Glutamatergic neuron (in vitro differentiated cells): ENCODE measurements at regions not wholly inside any gene's neighbourhood (a gene's known extent, or its start where the extent isn't known, plus 50 kb on each side); places are given as distances from the start of the nearest gene placed in this dataset.
A peak's percentile ranks its signal among the peaks of the same experiment; 100 is the strongest.

Experiments
- DNase-seq: peaks from one replicate; pipeline ENCODE4 v3.0.0; 2022
- H3K27ac Mint-ChIP-seq: one replicate; pipeline ENCODE4 v1.8.0; 2020; ENCODE audit warnings: mild to moderate bottlenecking, mixed read lengths, inconsistent platforms; ENCODE audit not compliant: unreplicated experiment
- H3K27me3 Mint-ChIP-seq: one replicate; pipeline ENCODE4 v1.8.0; 2020; ENCODE audit warnings: mild to moderate bottlenecking, moderate library complexity, mixed read lengths, inconsistent platforms; ENCODE audit not compliant: unreplicated experiment
- H3K36me3 Mint-ChIP-seq: one replicate; pipeline ENCODE4 v1.8.0; 2020; ENCODE audit warnings: mild to moderate bottlenecking, mixed read lengths, inconsistent platforms; ENCODE audit not compliant: unreplicated experiment
- H3K4me1 Mint-ChIP-seq: one replicate; pipeline ENCODE4 v1.8.0; 2020; ENCODE audit warnings: mild to moderate bottlenecking, low read depth, mixed read lengths, inconsistent platforms; ENCODE audit not compliant: unreplicated experiment
- H3K4me3 Mint-ChIP-seq: one replicate; pipeline ENCODE4 v1.8.0; 2020; ENCODE audit warnings: mild to moderate bottlenecking, mixed read lengths, inconsistent platforms; ENCODE audit not compliant: unreplicated experiment
- H3K9me3 Mint-ChIP-seq: one replicate; pipeline ENCODE4 v1.8.0; 2020; ENCODE audit warnings: mild to moderate bottlenecking, moderate library complexity, mixed read lengths, inconsistent platforms; ENCODE audit not compliant: unreplicated experiment
- TF ChIP-seq, protein P1 (sequence below): fragments of 200-600 bp; sonication (generic); IDR thresholded peaks from one replicate; pipeline ENCODE4 v1.5.0; 2021; ENCODE audit not compliant: partially characterized antibody, unreplicated experiment

DNA sequence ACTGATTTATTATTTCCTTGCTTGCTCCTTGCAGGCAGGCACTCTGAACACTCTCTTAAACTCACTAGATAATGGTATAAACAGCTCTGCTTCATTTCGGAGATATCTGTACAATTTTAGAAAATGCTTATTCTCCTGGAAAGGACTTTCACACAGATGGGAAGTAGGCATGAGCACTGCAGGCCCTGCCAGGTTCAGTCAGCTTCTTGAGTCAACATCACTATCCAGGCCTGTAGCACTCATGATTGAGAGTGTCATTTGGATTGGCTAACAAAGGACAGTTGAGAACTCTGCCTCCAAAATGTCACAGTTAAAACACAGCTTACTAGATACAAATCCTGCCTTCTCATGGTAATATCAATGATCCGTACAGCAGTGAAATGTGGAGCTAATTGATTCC, 181.9 kb downstream of the CYYR1 start:
- no peaks in the 10 kb centered on the region for H3K9me3 Mint-ChIP-seq
- H3K36me3 Mint-ChIP-seq = peaks cover 3% of the 10 kb centered on the region
- peak overlapping the region; percentile 45 for H3K27ac Mint-ChIP-seq
- peaks cover 26% of the 10 kb centered on the region for H3K4me1 Mint-ChIP-seq
- H3K4me3 Mint-ChIP-seq = no peak overlapping the region
- TF ChIP-seq, protein P1, sequence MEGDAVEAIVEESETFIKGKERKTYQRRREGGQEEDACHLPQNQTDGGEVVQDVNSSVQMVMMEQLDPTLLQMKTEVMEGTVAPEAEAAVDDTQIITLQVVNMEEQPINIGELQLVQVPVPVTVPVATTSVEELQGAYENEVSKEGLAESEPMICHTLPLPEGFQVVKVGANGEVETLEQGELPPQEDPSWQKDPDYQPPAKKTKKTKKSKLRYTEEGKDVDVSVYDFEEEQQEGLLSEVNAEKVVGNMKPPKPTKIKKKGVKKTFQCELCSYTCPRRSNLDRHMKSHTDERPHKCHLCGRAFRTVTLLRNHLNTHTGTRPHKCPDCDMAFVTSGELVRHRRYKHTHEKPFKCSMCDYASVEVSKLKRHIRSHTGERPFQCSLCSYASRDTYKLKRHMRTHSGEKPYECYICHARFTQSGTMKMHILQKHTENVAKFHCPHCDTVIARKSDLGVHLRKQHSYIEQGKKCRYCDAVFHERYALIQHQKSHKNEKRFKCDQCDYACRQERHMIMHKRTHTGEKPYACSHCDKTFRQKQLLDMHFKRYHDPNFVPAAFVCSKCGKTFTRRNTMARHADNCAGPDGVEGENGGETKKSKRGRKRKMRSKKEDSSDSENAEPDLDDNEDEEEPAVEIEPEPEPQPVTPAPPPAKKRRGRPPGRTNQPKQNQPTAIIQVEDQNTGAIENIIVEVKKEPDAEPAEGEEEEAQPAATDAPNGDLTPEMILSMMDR = no peak
- no peaks in the 10 kb centered on the region for H3K27me3 Mint-ChIP-seq
- no peak for DNase-seq

DNA sequence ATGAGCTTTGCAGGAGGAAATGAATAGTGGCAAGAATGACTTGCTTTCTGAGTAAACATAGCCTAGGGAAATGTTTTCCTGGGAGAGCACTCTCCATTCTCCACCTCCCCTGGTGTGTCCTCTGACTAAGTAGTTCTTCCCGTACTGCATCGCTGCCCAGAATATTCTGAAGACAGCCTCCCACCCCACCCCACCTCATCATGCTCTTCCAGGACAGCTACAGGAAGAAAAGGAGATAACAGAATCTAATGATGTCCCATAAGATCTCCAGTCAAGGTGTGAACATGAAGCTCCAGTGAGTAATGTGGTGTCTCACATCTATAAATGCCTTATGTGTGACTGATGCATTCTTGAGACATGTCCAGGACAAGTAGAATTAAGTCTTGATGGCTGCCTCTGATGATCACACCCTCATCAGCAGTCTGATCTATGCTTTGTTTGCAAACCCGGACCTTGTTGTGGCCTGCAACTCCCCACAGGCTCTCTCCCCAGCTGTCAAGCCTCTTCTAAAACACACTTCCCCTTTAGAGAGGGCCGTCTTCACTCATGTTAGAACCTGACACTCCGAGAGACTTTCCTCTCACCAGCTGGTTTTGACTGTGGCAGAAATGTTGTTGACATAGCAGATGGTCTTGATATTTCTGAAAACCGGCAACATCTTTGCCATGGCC, 183.0 kb downstream of the CYYR1 start:
- Mint-ChIP-seq H3K27ac (peak overlapping the region; percentile 83), H3K36me3 (peaks cover 10% of the 10 kb centered on the region), H3K27me3 (peaks cover 2% of the 10 kb centered on the region)

DNA sequence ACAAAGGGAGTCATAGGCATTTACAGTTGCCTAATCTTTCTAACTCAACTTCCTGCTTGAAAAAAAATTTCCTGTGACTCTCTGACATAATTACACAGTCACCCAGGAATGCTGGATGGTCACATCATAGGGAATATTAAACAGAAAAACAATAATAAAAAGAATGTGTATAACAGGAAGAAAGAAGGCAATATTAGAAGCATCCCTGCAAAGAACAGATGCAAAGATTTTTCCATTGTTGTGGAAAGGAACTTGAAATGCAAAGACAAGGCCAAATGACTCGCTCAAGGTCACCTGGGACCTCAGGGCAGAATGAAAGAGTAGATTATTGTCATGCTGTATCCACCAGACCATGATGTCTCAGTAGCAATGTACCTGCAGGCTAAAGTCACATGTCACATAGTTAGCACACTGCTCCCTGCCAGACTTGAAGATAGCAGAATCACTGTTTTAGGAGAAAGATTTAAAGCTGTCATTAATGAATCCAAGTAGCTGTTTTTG, 184.3 kb downstream of the CYYR1 start:
- Mint-ChIP-seq H3K9me3 (peaks cover 5% of the 10 kb centered on the region), H3K36me3 (peaks cover 10% of the 10 kb centered on the region), H3K4me1 (peaks cover 26% of the 10 kb centered on the region), H3K27me3 (peaks cover 4% of the 10 kb centered on the region), H3K27ac (no peak overlapping the region), H3K4me3 (no peak overlapping the region)
- DNase-seq = no peak
- TF ChIP-seq, protein P1 = no peak

More for the DNA sequence above, 183.0 kb downstream of the CYYR1 start:
- peaks cover 2% of the 10 kb centered on the region for H3K9me3 Mint-ChIP-seq
- TF ChIP-seq, protein P1 = no peak
- peaks cover 26% of the 10 kb centered on the region for H3K4me1 Mint-ChIP-seq
- H3K4me3 Mint-ChIP-seq = peak overlapping the region; percentile 36
- peak; percentile 17 for DNase-seq

DNA sequence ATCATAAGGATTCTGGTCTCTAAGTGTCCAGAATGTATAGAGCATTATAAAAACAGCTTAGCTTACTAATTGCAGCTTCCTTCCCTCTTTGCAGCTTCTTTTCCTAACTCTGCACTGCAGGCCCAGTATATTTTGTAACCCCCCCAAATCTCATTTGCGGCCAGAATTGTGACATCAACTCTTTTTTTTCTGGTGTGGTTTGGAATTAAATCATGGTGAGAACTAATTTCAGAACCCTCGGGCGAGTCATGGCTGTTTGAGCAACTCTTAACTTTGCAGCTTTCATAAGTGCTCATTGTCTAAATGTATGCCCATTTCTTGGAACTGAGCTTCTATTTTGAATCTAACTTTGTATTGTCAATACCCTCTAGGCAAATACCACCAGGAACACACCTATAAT, 187.4 kb downstream of the CYYR1 start:
- DNase-seq = no peak
- Mint-ChIP-seq H3K36me3 (peaks cover 10% of the 10 kb centered on the region), H3K27me3 (peaks cover 4% of the 10 kb centered on the region), H3K27ac (no peak overlapping the region), H3K4me1 (peaks cover 17% of the 10 kb centered on the region), H3K9me3 (peaks cover 6% of the 10 kb centered on the region), H3K4me3 (no peak overlapping the region)
- TF ChIP-seq, protein P1 = no peak

DNA sequence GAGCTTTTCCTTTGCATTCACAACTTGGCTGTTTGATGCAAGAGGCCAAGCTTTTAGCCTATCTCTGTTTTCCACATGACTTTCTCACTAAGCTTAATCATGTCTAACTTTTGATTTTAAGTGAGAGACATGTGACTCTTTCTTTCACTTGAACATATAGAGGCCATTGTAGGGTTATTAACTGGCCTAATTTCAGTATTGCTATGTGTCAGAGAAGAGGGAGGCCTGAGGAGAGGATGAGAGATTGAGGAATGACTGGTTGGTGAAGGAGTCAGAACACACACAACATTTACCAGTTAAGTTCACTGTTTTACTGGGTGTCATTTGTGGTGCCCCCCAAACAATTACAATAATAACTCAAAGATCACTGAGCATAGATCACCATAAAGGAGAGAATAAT, 193.5 kb downstream of the CYYR1 start:
- TF ChIP-seq, protein P1 = no peak
- Mint-ChIP-seq H3K4me1 (peaks cover 4% of the 10 kb centered on the region), H3K36me3 (no peaks in the 10 kb centered on the region), H3K27me3 (peaks cover 2% of the 10 kb centered on the region), H3K9me3 (peaks cover 3% of the 10 kb centered on the region), H3K4me3 (no peak overlapping the region), H3K27ac (no peak overlapping the region)
- no peak for DNase-seq
